ENCODE measurements at regions not wholly inside any gene's neighbourhood (a gene's known extent, or its start where the extent isn't known, plus 50 kb on each side); places are given as distances from the start of the nearest gene placed in this dataset.

DNA sequence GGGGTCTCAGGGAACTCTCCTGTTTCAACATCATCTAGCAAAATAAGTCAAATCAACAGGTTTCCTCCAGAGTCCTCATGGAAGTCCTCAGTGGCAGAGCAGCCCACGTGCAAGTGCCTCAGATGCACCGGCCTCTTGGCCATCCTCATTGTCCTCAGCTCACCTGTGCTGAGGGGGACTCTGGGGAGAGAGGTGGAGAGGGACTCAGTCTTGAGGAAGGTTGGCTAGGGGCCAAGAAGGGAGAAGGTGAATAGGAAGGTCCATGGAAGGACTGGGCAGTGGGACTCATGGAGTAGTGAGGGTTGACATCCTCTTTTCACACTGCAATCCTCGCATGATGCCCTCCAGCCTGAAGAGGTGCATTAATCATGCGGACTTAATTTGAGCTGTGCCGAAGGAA is 77.9 kb upstream of the DUSP22 start:
- no peak for FAIRE-seq
- WGBS (ENCODE audit: insufficient coverage, insufficient replicate concordance, low lambda C conversion rate, missing lambda C conversion rate) = 96% methylated on average over 5 of the region's 5 CpGs

More for the DNA sequence above, 77.9 kb upstream of the DUSP22 start:
- POLR2A ChIA-PET = no interaction called here
- no peak overlapping the region for H3K4me2 ChIP-seq (ENCODE audit: control insufficient read depth, insufficient read depth)
- no peak overlapping the region for H3K27ac ChIP-seq (ENCODE audit: control insufficient read depth, insufficient read depth)
- no peak overlapping the region for H3K9ac ChIP-seq (ENCODE audit: control insufficient read depth, insufficient read depth, low read length)
- RAD21 ChIA-PET (ENCODE audit: unreplicated experiment) = interaction anchor here (7.2 to 15.0 kb wide), 2 partner anchors 13 to 22 kb away, joined by 119 to 519 read pairs; no protein-coding TSS in a partner anchor
- TF ChIP-seq RUNX3 (IDR thresholded peaks at IDR 0.05; ENCODE audit: low read length) (no peak), RAD21 (IDR thresholded peaks at IDR 0.05; ENCODE audit: insufficient read depth, low read depth, low read length) (no peak), E2F4 (IDR thresholded peaks at IDR 0.05; ENCODE audit: low read depth, low read length) (no peak), EP300 (IDR thresholded peaks at IDR 0.05; ENCODE audit: borderline replicate concordance in 1 of 2, control insufficient read depth in 1 of 2, low read depth in 2 of 2, low read length in 2 of 2) (no peak), MYB (IDR thresholded peaks at IDR 0.05; ENCODE audit: borderline replicate concordance, low read depth, low read length) (no peak), SIN3A (IDR thresholded peaks at IDR 0.05; ENCODE audit: low read depth, low read length) (no peak), JUND (IDR thresholded peaks at IDR 0.05; ENCODE audit: low read depth, low read length) (no peak), ZNF207 (IDR thresholded peaks at IDR 0.05; ENCODE audit: borderline replicate concordance) (no peak), YY1 (IDR thresholded peaks at IDR 0.05; ENCODE audit: low read depth, low read length) (no peak), SMAD5 (IDR thresholded peaks at IDR 0.05; ENCODE audit: low read depth) (no peak), NR2C2 (IDR thresholded peaks at IDR 0.05; ENCODE audit: borderline replicate concordance, control insufficient read depth, insufficient read length, low read depth) (no peak), YBX1 (IDR thresholded peaks at IDR 0.05) (no peak), EGR1 (IDR thresholded peaks at IDR 0.05; ENCODE audit: borderline replicate concordance in 1 of 2, low read depth in 2 of 2, low read length in 2 of 2) (no peak), POU2F2 (IDR thresholded peaks at IDR 0.05; ENCODE audit: borderline replicate concordance, low read depth, low read length) (no peak), PBX3 (IDR thresholded peaks at IDR 0.05; ENCODE audit: insufficient replicate concordance, low read depth, low read length) (no peak), MTA2 (IDR thresholded peaks at IDR 0.05; ENCODE audit: low read depth) (no peak)
- TF ChIP-seq, protein P1, sequence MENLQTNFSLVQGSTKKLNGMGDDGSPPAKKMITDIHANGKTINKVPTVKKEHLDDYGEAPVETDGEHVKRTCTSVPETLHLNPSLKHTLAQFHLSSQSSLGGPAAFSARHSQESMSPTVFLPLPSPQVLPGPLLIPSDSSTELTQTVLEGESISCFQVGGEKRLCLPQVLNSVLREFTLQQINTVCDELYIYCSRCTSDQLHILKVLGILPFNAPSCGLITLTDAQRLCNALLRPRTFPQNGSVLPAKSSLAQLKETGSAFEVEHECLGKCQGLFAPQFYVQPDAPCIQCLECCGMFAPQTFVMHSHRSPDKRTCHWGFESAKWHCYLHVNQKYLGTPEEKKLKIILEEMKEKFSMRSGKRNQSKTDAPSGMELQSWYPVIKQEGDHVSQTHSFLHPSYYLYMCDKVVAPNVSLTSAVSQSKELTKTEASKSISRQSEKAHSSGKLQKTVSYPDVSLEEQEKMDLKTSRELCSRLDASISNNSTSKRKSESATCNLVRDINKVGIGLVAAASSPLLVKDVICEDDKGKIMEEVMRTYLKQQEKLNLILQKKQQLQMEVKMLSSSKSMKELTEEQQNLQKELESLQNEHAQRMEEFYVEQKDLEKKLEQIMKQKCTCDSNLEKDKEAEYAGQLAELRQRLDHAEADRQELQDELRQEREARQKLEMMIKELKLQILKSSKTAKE (IDR thresholded peaks at IDR 0.05; ENCODE audit: low read depth, poor library complexity, severe bottlenecking) = no peak
- TF ChIP-seq, protein P2, sequence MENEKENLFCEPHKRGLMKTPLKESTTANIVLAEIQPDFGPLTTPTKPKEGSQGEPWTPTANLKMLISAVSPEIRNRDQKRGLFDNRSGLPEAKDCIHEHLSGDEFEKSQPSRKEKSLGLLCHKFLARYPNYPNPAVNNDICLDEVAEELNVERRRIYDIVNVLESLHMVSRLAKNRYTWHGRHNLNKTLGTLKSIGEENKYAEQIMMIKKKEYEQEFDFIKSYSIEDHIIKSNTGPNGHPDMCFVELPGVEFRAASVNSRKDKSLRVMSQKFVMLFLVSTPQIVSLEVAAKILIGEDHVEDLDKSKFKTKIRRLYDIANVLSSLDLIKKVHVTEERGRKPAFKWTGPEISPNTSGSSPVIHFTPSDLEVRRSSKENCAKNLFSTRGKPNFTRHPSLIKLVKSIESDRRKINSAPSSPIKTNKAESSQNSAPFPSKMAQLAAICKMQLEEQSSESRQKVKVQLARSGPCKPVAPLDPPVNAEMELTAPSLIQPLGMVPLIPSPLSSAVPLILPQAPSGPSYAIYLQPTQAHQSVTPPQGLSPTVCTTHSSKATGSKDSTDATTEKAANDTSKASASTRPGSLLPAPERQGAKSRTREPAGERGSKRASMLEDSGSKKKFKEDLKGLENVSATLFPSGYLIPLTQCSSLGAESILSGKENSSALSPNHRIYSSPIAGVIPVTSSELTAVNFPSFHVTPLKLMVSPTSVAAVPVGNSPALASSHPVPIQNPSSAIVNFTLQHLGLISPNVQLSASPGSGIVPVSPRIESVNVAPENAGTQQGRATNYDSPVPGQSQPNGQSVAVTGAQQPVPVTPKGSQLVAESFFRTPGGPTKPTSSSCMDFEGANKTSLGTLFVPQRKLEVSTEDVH (IDR thresholded peaks at IDR 0.05; ENCODE audit: low read depth, partially characterized antibody) = no peak
- ATAC-seq (no peak), DNase-seq (ENCODE audit: low read depth, low spot score) (no peak)
- H4K20me1 ChIP-seq (ENCODE audit: control insufficient read depth, insufficient read depth) = no peaks in the 10 kb centered on the region
- H3K4me1 ChIP-seq (ENCODE audit: control insufficient read depth, insufficient read depth, low read length) = peaks cover 82% of the 10 kb centered on the region
- SMC1A ChIA-PET (ENCODE audit: uncharacterized antibody, unreplicated experiment) = interaction anchor here (1.0 to 24.5 kb wide), 3 partner anchors 12 to 179 kb away, joined by 4 to 748 read pairs (median 185); partner anchors contain the start of gene IRF4
- no peaks in the 10 kb centered on the region for H3K27me3 ChIP-seq (replicated peaks in 1 of 2; ENCODE audit: control insufficient read depth in 2 of 2, insufficient read depth in 2 of 2, low read length in 1 of 2)
- intact Hi-C loops (cut with micrococcal nuclease; ENCODE audit: unreplicated experiment) (no loop called here), in situ Hi-C loops (cut with MboI) (loop anchor here (10.0 kb wide), 1 partner anchor 180 kb away; the partner anchor contains the start of gene IRF4)
- H3K36me3 ChIP-seq (ENCODE audit: control insufficient read depth in 2 of 2, insufficient read depth in 2 of 2, low read length in 1 of 2) = no peaks in the 10 kb centered on the region
- no TSS peak for BruUV-seq (replicated peaks)
- H3K79me2 ChIP-seq (ENCODE audit: control insufficient read depth, insufficient read depth, low read length) = peaks cover 9% of the 10 kb centered on the region
- H3K9me3 ChIP-seq (replicated peaks; ENCODE audit: control insufficient read depth, insufficient read depth, low read length) = peaks cover 6% of the 10 kb centered on the region; the same call in 2 of the 3 replicates
- CTCF ChIA-PET = no interaction called here
- no peak overlapping the region for H2AFZ ChIP-seq (ENCODE audit: control insufficient read depth, low read depth, low read length)
- no peak overlapping the region for H3K4me3 ChIP-seq
